ENCODE measurements at regions not wholly inside any gene's neighbourhood (a gene's known extent, or its start where the extent isn't known, plus 50 kb on each side); places are given as distances from the start of the nearest gene placed in this dataset.

- H3K36me3 ChIP-seq = no peaks in the 10 kb centered on the region
- H3K27ac ChIP-seq = no peak overlapping the region
- H3K4me1 ChIP-seq = no peaks in the 10 kb centered on the region
- H3K9me3 ChIP-seq = peaks cover 0 to 5% of the 10 kb centered on the region in 2 donors
- H3K4me3 ChIP-seq = no peak overlapping the region
- TF ChIP-seq CTCF (IDR thresholded peaks at IDR 0.05) = no peak
- no peak for DNase-seq (ENCODE audit: low spot score)
- no peaks in the 10 kb centered on the region for H3K27me3 ChIP-seq
Measured at GRCh38 chr4:170423137-170423536, 333.4 kb upstream of the AADAT start.

- no peak for DNase-seq (ENCODE audit: low spot score)
- Histone ChIP-seq H3K9me3 (peaks cover 0 to 5% of the 10 kb centered on the region in 2 donors), H3K4me1 (no peaks in the 10 kb centered on the region), H3K27me3 (no peaks in the 10 kb centered on the region), H3K27ac (no peak overlapping the region), H3K36me3 (no peaks in the 10 kb centered on the region), H3K4me3 (no peak overlapping the region)
- TF ChIP-seq CTCF (IDR thresholded peaks at IDR 0.05) = no peak
Measured at GRCh38 chr4:170420255-170420693, 330.5 kb upstream of the AADAT start.

GRCh38 chr4:170414961-170415360 is 325.2 kb upstream of the AADAT start:
- no peaks in the 10 kb centered on the region for H3K36me3 ChIP-seq
- TF ChIP-seq CTCF (IDR thresholded peaks at IDR 0.05) = no peak
- H3K9me3 ChIP-seq = peaks cover 0 to 5% of the 10 kb centered on the region in 2 donors
- no peak overlapping the region for H3K4me3 ChIP-seq
- DNase-seq (ENCODE audit: low spot score) = no peak
- H3K27me3 ChIP-seq = no peaks in the 10 kb centered on the region
- no peaks in the 10 kb centered on the region for H3K4me1 ChIP-seq
- no peak overlapping the region for H3K27ac ChIP-seq

GRCh38 chr4:170414360-170414759 is 324.6 kb upstream of the AADAT start:
- no peaks in the 10 kb centered on the region for H3K36me3 ChIP-seq
- no peak for TF ChIP-seq CTCF (IDR thresholded peaks at IDR 0.05)
- no peaks in the 10 kb centered on the region for H3K4me1 ChIP-seq
- peaks cover 0 to 5% of the 10 kb centered on the region in 2 donors for H3K9me3 ChIP-seq
- no peak overlapping the region for H3K4me3 ChIP-seq
- DNase-seq (ENCODE audit: low spot score) = no peak
- no peak overlapping the region for H3K27ac ChIP-seq
- no peaks in the 10 kb centered on the region for H3K27me3 ChIP-seq

- no peaks in the 10 kb centered on the region for H3K4me1 ChIP-seq
- no peak overlapping the region for H3K27ac ChIP-seq
- peaks cover 0 to 2% of the 10 kb centered on the region in 2 donors for H3K9me3 ChIP-seq
- no peak for TF ChIP-seq CTCF (IDR thresholded peaks at IDR 0.05)
- no peaks in the 10 kb centered on the region for H3K36me3 ChIP-seq
- no peaks in the 10 kb centered on the region for H3K27me3 ChIP-seq
- DNase-seq (ENCODE audit: low spot score) = no peak
- no peak overlapping the region for H3K4me3 ChIP-seq
Measured at GRCh38 chr4:170413951-170414350, 324.2 kb upstream of the AADAT start.

- no peaks in the 10 kb centered on the region for H3K27me3 ChIP-seq
- no peak for TF ChIP-seq CTCF (IDR thresholded peaks at IDR 0.05)
- no peak overlapping the region for H3K4me3 ChIP-seq
Measured at GRCh38 chr4:170400361-170400760, 310.6 kb upstream of the AADAT start.

More at GRCh38 chr4:170400361-170400760, 310.6 kb upstream of the AADAT start:
- Histone ChIP-seq H3K4me1 (no peaks in the 10 kb centered on the region), H3K27ac (no peak overlapping the region), H3K9me3 (no peaks in the 10 kb centered on the region), H3K36me3 (no peaks in the 10 kb centered on the region)
- no peak for DNase-seq (ENCODE audit: low spot score)

Data from right atrium auricular region (tissue), 2 donors.